Thyroid gland (tissue), 4 donors: ENCODE measurements at regions not wholly inside any gene's neighbourhood (a gene's known extent, or its start where the extent isn't known, plus 50 kb on each side); places are given as distances from the start of the nearest gene placed in this dataset.

Experiments
- POLR2A ChIP-seq, 2 donors: fragments of 450-650 bp; IDR thresholded peaks; one replicate each; pipeline ENCODE4 v1.6.1; 2017; ENCODE audit warnings: antibody characterized with exemption in 2 of 2, mild to moderate bottlenecking in 2 of 2, moderate library complexity in 1 of 2
- TF ChIP-seq, protein P1 (sequence below), 6 experiments: fragments of 200-600 bp in 3 of 6; fragments of 450-650 bp in 3 of 6; sonication (generic) in 3 of 6; IDR thresholded peaks; one replicate each; pipeline ENCODE4 v1.5.1; 2016 to 2019; ENCODE audit warnings: antibody characterized with exemption in 6 of 6, mild to moderate bottlenecking in 2 of 6, inconsistent platforms in 1 of 6, moderate library complexity in 1 of 6

DNA sequence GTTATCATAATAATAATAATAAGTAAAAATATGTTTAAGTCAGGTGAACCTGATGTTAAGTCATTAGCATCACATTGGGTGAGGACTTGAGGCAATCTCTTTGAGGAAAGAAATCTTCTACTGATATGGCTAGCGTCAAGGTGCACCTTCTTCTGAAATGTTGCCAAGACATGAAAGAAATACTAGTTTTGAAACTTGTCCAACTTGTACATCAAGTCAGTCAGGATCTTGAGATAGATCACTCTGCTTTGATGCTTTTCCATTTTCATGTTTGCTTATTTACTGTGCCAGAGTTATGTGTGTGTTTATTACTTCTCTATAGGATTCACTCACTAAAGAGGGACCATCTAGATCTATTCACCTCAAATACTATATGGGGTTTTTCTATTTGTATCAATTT is 90.0 kb upstream of the USP15 start:
- TF ChIP-seq POLR2A (IDR thresholded peaks at IDR 0.05), result no peak
- TF ChIP-seq, protein P1, sequence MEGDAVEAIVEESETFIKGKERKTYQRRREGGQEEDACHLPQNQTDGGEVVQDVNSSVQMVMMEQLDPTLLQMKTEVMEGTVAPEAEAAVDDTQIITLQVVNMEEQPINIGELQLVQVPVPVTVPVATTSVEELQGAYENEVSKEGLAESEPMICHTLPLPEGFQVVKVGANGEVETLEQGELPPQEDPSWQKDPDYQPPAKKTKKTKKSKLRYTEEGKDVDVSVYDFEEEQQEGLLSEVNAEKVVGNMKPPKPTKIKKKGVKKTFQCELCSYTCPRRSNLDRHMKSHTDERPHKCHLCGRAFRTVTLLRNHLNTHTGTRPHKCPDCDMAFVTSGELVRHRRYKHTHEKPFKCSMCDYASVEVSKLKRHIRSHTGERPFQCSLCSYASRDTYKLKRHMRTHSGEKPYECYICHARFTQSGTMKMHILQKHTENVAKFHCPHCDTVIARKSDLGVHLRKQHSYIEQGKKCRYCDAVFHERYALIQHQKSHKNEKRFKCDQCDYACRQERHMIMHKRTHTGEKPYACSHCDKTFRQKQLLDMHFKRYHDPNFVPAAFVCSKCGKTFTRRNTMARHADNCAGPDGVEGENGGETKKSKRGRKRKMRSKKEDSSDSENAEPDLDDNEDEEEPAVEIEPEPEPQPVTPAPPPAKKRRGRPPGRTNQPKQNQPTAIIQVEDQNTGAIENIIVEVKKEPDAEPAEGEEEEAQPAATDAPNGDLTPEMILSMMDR (IDR thresholded peaks at IDR 0.05), result no peak
